Spleen (tissue), 11 donors: ENCODE measurements at regions not wholly inside any gene's neighbourhood (a gene's known extent, or its start where the extent isn't known, plus 50 kb on each side); places are given as distances from the start of the nearest gene placed in this dataset.

Source experiments
- DNase-seq: peaks from one replicate; pipeline ENCODE4 v3.0.0-alpha.2; 2020
- H3K27ac ChIP-seq, 8 donors: fragments of 200-600 bp; sonication (generic) in 7 of 8; 1 replicate in 4 of 8; 2 replicates in 4 of 8; pipeline versions ENCODE4 v1.5.0 to v1.8.0; 2016 to 2021; ENCODE audit warnings: inconsistent platforms in 4 of 8, mild to moderate bottlenecking in 4 of 8, moderate library complexity in 1 of 8
- H3K27me3 ChIP-seq, 7 donors: fragments of 200-600 bp; sonication (generic) in 6 of 7; replicated peaks in 1 of 7; 1 replicate in 4 of 7; 2 replicates in 3 of 7; pipeline versions ENCODE4 v1.5.0 to v1.8.0; 2016 to 2021; ENCODE audit warnings: inconsistent platforms in 3 of 7, mild to moderate bottlenecking in 1 of 7
- H3K36me3 ChIP-seq, 6 donors: fragments of 200-600 bp; sonication (generic) in 5 of 6; 1 replicate in 4 of 6; 2 replicates in 2 of 6; pipeline versions ENCODE4 v1.5.0 to v1.8.0; 2016 to 2021; ENCODE audit warnings: inconsistent platforms in 2 of 6
- H3K4me1 ChIP-seq, 6 donors: fragments of 200-600 bp; sonication (generic) in 5 of 6; 1 replicate in 3 of 6; 2 replicates in 3 of 6; pipeline versions ENCODE4 v1.5.0 to v1.8.0; 2016 to 2021; ENCODE audit warnings: inconsistent platforms in 3 of 6
- H3K4me3 ChIP-seq, 8 donors: fragments of 200-600 bp; sonication (generic) in 7 of 8; 1 replicate in 4 of 8; 2 replicates in 4 of 8; pipeline versions ENCODE4 v1.5.0 to v1.8.0; 2016 to 2021; ENCODE audit warnings: inconsistent platforms in 4 of 8, mild to moderate bottlenecking in 4 of 8, moderate library complexity in 2 of 8
- H3K9me3 ChIP-seq, 8 donors: fragments of 200-600 bp; sonication (generic) in 7 of 8; 1 replicate in 4 of 8; 2 replicates in 4 of 8; pipeline versions ENCODE4 v1.5.0 to v1.8.0; 2016 to 2021; ENCODE audit warnings: inconsistent platforms in 4 of 8
- CTCF ChIP-seq, 11 experiments: fragments of 200-600 bp in 7 of 11; fragments of 450-650 bp in 4 of 11; sonication (generic) in 4 of 11; IDR thresholded peaks in 8 of 11; conservative IDR thresholded peaks in 3 of 11; 1 replicate in 7 of 11; 2 replicates in 4 of 11; pipeline versions ENCODE4 v1.4.0 to v1.8.0; 2016 to 2021; ENCODE audit warnings: antibody characterized with exemption in 11 of 11, inconsistent platforms in 4 of 11, mild to moderate bottlenecking in 1 of 11
- POLR2A ChIP-seq, 3 donors: fragments of 450-650 bp; IDR thresholded peaks; one replicate each; pipeline ENCODE4 v1.5.1; 2017; ENCODE audit warnings: antibody characterized with exemption in 3 of 3, mild to moderate bottlenecking in 1 of 3
- POLR2AphosphoS5 ChIP-seq, 3 donors: sonication (generic); formaldehyde crosslinking; IDR thresholded peaks; one replicate each; pipeline ENCODE4 v1.5.1; 2017; ENCODE audit warnings: antibody characterized with exemption in 3 of 3
- WGBS, 5 donors: extraction: QIAGEN DNeasy Blood & Tissue Kit in 3 of 5; methylation state at CpG; one replicate each; pipeline versions ENCODE4 v1.1.5 to v1.1.7; 2013 to 2018; 5-methylcytosine and 5-hydroxymethylcytosine counted together
- intact Hi-C: fragments of 100-400 bp; cut with DNase I; formaldehyde crosslinking; loops from one replicate; pipeline ENCODE4 v1.15.0; 2023; ENCODE audit warnings: low total_unique reads
- donor health status: healthy with polysubstance abuse.
- donor health status: DM: no; HTN: no; CAD: no; lungs with moderate emphysema.
- donor health status: DM: no; HTN: no; CAD: no.
- donor health status: Bipolar disorder and iron deficiency.
- donor health status: healthy.
- donor health status: DM: no; HTN: no; CAD: no.
- donor health status: DM: yes; HTN: yes; CAD: no.

DNA sequence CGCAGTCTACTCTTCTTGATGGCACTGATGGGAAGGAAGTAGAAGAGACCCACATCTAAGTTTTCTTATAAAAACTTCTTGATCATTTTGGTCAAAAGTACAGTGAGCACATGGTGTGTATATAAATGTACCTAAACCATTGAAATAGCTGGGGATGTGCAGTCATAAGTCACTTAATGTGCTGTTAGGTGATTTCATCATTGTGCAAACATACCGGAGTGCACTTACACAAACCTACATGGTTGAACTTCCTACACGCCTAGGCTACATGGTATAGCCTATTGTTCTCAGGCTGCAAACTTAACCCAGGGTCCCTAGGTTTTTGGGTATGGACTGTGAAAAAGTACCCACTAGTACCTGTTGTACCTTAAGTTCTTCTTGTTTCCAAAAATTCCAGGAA, 123.3 kb upstream of the ZNF438 start:
- DNase-seq: no peak
- 53 to 77% (median 60%) methylated on average over 3 of the region's 3 CpGs; no CpG with 5 or more reads in 1 of the 5 donors for WGBS, 5 donors
- intact Hi-C loops: no loop called here

DNA sequence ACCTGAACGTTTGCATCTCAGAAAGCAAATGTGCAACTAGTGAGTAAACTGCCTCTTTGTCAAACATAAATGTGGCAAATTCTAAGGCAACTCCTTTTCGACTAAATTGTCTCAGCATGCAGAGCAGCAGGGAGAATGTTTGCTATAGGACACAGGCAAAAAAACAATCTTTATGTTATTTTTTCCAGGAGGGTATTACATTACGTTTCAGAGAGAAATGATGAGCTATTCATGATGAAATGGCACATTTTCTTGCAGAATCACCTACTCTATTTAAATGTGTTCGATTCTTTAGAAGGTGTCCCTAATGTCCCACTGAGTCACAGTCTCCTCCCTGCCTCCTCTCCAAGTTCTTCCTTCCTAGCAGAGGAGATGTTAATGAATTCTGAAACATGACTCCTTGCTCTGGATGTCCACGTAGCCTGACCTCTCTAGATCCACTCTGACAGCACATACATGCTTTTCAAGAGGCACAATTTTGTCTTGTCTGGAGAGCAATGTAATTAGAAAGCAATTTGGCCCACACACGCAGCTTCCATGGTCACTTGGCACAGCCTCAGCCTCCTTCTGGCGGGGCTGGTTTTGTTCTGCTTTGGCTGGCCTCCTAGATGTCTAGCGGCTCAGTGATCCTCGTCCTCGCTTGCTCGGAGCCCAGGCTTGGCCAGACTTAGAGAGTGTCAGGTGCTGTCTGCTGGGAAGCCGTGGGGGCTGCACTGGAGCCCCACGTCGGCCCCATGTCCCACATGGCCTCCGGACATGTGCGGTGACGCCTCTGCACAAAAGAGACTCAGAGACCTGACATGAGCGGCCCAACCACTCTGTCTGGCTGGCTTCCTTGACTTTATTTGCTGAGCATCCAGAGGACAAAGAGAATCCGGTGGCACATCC, 125.7 kb upstream of the ZNF438 start:
- H3K27me3 ChIP-seq: no peaks in the 10 kb centered on the region
- H3K4me3 ChIP-seq: no peak overlapping the region
- peak overlapping the region in 1 of 8 donors; percentile 11 for H3K27ac ChIP-seq
- H3K4me1 ChIP-seq: peaks cover 0 to 8% (median 0%) of the 10 kb centered on the region in 6 donors
- TF ChIP-seq POLR2A (IDR thresholded peaks at IDR 0.05) (no peak), CTCF (IDR thresholded peaks at IDR 0.05 in 8 of 11, conservative IDR thresholded peaks at IDR 0.05 in 3 of 11) (no peak), POLR2AphosphoS5 (IDR thresholded peaks at IDR 0.05) (no peak)
- WGBS, 5 donors: 79 to 88% (median 81%) methylated on average over 18 to 19 of the region's 19 CpGs
- peaks cover 0 to 13% (median 2%) of the 10 kb centered on the region in 8 donors for H3K9me3 ChIP-seq
- intact Hi-C loops: no loop called here
- H3K36me3 ChIP-seq: no peaks in the 10 kb centered on the region
- DNase-seq: no peak

More for the DNA sequence above, 123.3 kb upstream of the ZNF438 start:
- Histone ChIP-seq H3K27ac (no peak overlapping the region), H3K27me3 (no peaks in the 10 kb centered on the region), H3K9me3 (no peaks in the 10 kb centered on the region), H3K4me3 (no peak overlapping the region), H3K4me1 (peaks cover 0 to 16% (median 0%) of the 10 kb centered on the region in 6 donors), H3K36me3 (no peaks in the 10 kb centered on the region)
- TF ChIP-seq CTCF (IDR thresholded peaks at IDR 0.05 in 8 of 11, conservative IDR thresholded peaks at IDR 0.05 in 3 of 11) (no peak), POLR2AphosphoS5 (IDR thresholded peaks at IDR 0.05) (no peak), POLR2A (IDR thresholded peaks at IDR 0.05) (no peak)

- Histone ChIP-seq H3K9me3 (peaks cover 0 to 13% (median 2%) of the 10 kb centered on the region in 8 donors), H3K4me3 (no peak overlapping the region), H3K36me3 (no peaks in the 10 kb centered on the region), H3K27me3 (no peaks in the 10 kb centered on the region), H3K27ac (no peak overlapping the region), H3K4me1 (peaks cover 0 to under 1% (median 0%) of the 10 kb centered on the region in 6 donors)
- intact Hi-C loops: no loop called here
- whole genome bisulfite sequencing, 5 donors: 67 to 91% (median 83%) methylated on average over 6 to 9 of the region's 9 CpGs
- TF ChIP-seq CTCF (IDR thresholded peaks at IDR 0.05 in 8 of 11, conservative IDR thresholded peaks at IDR 0.05 in 3 of 11) (no peak), POLR2AphosphoS5 (IDR thresholded peaks at IDR 0.05) (no peak), POLR2A (IDR thresholded peaks at IDR 0.05) (no peak)
- DNase-seq: no peak
Observed at GRCh38 chr10:31158011-31158658, 126.5 kb upstream of the ZNF438 start.

DNA sequence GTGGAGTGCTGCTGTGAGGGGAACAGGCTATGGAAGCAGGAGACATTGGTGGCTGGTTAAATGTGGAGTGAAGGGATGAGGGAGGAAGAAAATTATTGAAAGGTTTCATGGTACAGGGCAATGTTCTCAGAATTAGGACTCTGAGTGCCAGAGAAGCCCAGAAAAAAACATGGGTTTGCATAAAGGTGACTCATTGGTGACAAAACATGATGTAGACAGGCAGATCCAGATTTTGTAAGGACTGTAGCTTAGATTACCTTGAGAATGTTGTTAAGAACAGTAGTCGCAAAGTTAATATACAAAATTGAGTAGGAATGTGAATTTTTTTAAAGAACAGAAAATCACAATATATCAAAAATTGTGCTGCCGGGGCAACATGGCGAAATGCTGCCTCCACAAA, 134.9 kb upstream of the ZNF438 start:
- no peak for DNase-seq
- WGBS, 5 donors: 93 to 99% (median 95%) methylated on average over 3 of the region's 3 CpGs
- H3K27me3 ChIP-seq: peaks cover 0 to 3% (median 0%) of the 10 kb centered on the region in 7 donors

More for the DNA sequence above, 134.9 kb upstream of the ZNF438 start:
- peaks cover 0 to 19% (median 6%) of the 10 kb centered on the region in 8 donors for H3K9me3 ChIP-seq
- TF ChIP-seq CTCF (IDR thresholded peaks at IDR 0.05 in 8 of 11, conservative IDR thresholded peaks at IDR 0.05 in 3 of 11): no peak
- no peak overlapping the region for H3K27ac ChIP-seq
- H3K4me3 ChIP-seq: no peak overlapping the region
- H3K4me1 ChIP-seq: no peaks in the 10 kb centered on the region
- H3K36me3 ChIP-seq: no peaks in the 10 kb centered on the region
- intact Hi-C loops: no loop called here
